DOHH2 (cell line): ENCODE measurements at regions not wholly inside any gene's neighbourhood (a gene's known extent, or its start where the extent isn't known, plus 50 kb on each side); places are given as distances from the start of the nearest gene placed in this dataset.

ENCODE experiments used
- H3F3A ChIP-seq: fragments of 200-600 bp; sonication (generic), shearing (Covaris generic); 2 replicates; pipeline ENCODE4 v1.6.0; 2016; ENCODE audit warnings: antibody characterized with exemption, mild to moderate bottlenecking; ENCODE audit not compliant: control insufficient read depth, insufficient read depth
- H3K27ac ChIP-seq: fragments of 200-600 bp; sonication (generic); 2 replicates; pipeline ENCODE4 v1.5.1; 2014; ENCODE audit warnings: low read depth, mild to moderate bottlenecking, low read length, moderate library complexity
- H3K27me3 ChIP-seq: fragments of 200-600 bp; sonication (generic); 2 replicates; pipeline ENCODE4 v1.6.1; 2014; ENCODE audit warnings: mild to moderate bottlenecking, low read length, mixed read lengths; ENCODE audit not compliant: control insufficient read depth
- H3K36me3 ChIP-seq: fragments of 200-600 bp; sonication (generic); 2 replicates; pipeline ENCODE4 v1.6.1; 2014; ENCODE audit warnings: mild to moderate bottlenecking, low read length, moderate library complexity, mixed read lengths; ENCODE audit not compliant: control insufficient read depth
- H3K4me1 ChIP-seq: fragments of 200-600 bp; sonication (generic); 2 replicates; pipeline ENCODE4 v1.6.1; 2014; ENCODE audit warnings: mild to moderate bottlenecking, low read length, mixed read lengths; ENCODE audit not compliant: control insufficient read depth
- H3K4me2 ChIP-seq: fragments of 200-600 bp; sonication (generic); 2 replicates; pipeline ENCODE4 v1.6.0; 2014; ENCODE audit warnings: mild to moderate bottlenecking, low read length, moderate library complexity
- H3K4me3 ChIP-seq: fragments of 200-600 bp; sonication (generic); 2 replicates; pipeline ENCODE4 v1.5.1; 2014; ENCODE audit warnings: mild to moderate bottlenecking, low read length, mixed read lengths
- H3K79me2 ChIP-seq: fragments of 200-600 bp; sonication (generic); 2 replicates; pipeline ENCODE4 v1.6.1; 2014; ENCODE audit warnings: mild to moderate bottlenecking, low read length, mixed read lengths; ENCODE audit not compliant: control insufficient read depth
- H3K9me2 ChIP-seq: fragments of 200-600 bp; sonication (generic); replicated peaks from 2 replicates; pipeline ENCODE4 v1.6.1; 2014; ENCODE audit warnings: mild to moderate bottlenecking, low read length, mixed read lengths; ENCODE audit not compliant: control insufficient read depth
- H3K9me3 ChIP-seq: fragments of 200-600 bp; sonication (generic); 2 replicates; pipeline ENCODE4 v1.6.1; 2014; ENCODE audit warnings: antibody characterized with exemption, low read length, mixed read lengths; ENCODE audit not compliant: control insufficient read depth, insufficient read depth
- H4K20me1 ChIP-seq: fragments of 200-600 bp; sonication (generic); 2 replicates; pipeline ENCODE4 v1.6.0; 2014; ENCODE audit warnings: low read depth, mild to moderate bottlenecking, antibody characterized with exemption, low read length, moderate library complexity; ENCODE audit not compliant: control insufficient read depth, insufficient read depth
- CTCF ChIP-seq: fragments of 200-600 bp; sonication (generic); IDR thresholded peaks from one replicate; pipeline ENCODE4 v1.5.1; 2014; ENCODE audit warnings: antibody characterized with exemption, mild to moderate bottlenecking, low read depth, low read length; ENCODE audit not compliant: poor library complexity, severe bottlenecking
- EZH2phosphoT487 ChIP-seq: fragments of 200-600 bp; sonication (generic); IDR thresholded peaks from 2 replicates; pipeline ENCODE4 v1.6.1; 2017; ENCODE audit warnings: borderline replicate concordance, mild to moderate bottlenecking, antibody characterized with exemption, low read length, moderate library complexity, mixed read lengths

- Histone ChIP-seq H3K4me1 (no peaks in the 10 kb centered on the region), H3K4me2 (no peak overlapping the region), H3F3A (no peaks in the 10 kb centered on the region), H3K27ac (no peak overlapping the region), H3K27me3 (peaks cover 17% of the 10 kb centered on the region), H3K9me3 (no peaks in the 10 kb centered on the region), H3K9me2 (no peaks in the 10 kb centered on the region), H3K36me3 (no peaks in the 10 kb centered on the region), H3K4me3 (no peak overlapping the region), H4K20me1 (no peaks in the 10 kb centered on the region), H3K79me2 (no peaks in the 10 kb centered on the region)
- no peak for TF ChIP-seq CTCF
- TF ChIP-seq EZH2phosphoT487 = no peak
These were observed 61.3 kb upstream of the BZW1 start for GRCh38 chr2:200750323-200750910.

DNA sequence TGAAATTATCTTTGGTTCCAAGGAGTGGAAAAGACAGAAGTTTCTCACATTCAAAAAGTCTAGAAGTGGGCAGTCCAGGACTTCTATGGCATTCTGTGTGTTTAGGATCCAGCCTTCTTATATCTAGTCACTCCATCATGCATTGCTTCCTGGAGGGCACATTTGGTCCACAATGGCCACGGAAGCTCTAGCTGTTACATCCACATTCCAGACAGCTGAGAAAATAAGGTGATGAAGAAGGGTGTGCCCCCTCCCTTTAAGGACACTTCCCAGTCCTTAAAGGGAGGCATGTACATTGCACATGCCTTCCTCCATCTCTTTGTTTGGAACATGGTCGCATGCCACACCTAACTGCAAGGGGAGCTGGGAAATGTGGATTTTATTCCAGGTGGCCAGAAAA, 59.9 kb upstream of the BZW1 start:
- Histone ChIP-seq H3K4me1 (no peaks in the 10 kb centered on the region), H3K4me2 (no peak overlapping the region)

DNA sequence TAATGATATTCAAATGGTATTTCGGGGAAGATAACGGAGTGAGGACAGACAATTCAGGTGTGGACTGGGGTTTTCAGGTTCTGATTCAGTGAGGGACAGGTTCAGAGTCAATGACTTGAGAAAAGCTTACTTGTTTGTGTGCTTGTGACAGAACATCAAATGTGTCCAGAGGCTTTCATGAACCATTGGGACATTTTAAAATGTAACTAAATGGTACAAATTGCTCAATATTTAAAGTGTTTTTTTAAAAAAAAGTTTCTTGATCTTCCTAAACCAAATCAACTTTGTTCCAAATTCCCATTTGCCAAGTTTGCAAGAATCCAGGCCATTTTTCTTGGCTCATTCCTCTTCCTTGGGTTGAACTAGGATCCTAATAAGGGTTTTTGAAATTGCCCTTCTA, 59.4 kb upstream of the BZW1 start:
- Histone ChIP-seq H3K9me3 (no peaks in the 10 kb centered on the region), H3K27ac (no peak overlapping the region), H3K4me1 (no peaks in the 10 kb centered on the region), H3K36me3 (no peaks in the 10 kb centered on the region), H3K27me3 (peaks cover 15% of the 10 kb centered on the region), H3K4me2 (no peak overlapping the region), H3K4me3 (no peak overlapping the region), H3K79me2 (no peaks in the 10 kb centered on the region), H3F3A (no peaks in the 10 kb centered on the region), H4K20me1 (no peaks in the 10 kb centered on the region), H3K9me2 (no peaks in the 10 kb centered on the region)
- TF ChIP-seq CTCF (no peak), EZH2phosphoT487 (no peak)

More for the DNA sequence above, 59.9 kb upstream of the BZW1 start:
- Histone ChIP-seq H3K79me2 (no peaks in the 10 kb centered on the region), H3K27me3 (peaks cover 17% of the 10 kb centered on the region), H3K9me3 (no peaks in the 10 kb centered on the region), H4K20me1 (no peaks in the 10 kb centered on the region), H3K4me3 (no peak overlapping the region), H3F3A (no peaks in the 10 kb centered on the region), H3K36me3 (no peaks in the 10 kb centered on the region), H3K27ac (no peak overlapping the region), H3K9me2 (no peaks in the 10 kb centered on the region)
- no peak for TF ChIP-seq EZH2phosphoT487
- TF ChIP-seq CTCF = no peak

DNA sequence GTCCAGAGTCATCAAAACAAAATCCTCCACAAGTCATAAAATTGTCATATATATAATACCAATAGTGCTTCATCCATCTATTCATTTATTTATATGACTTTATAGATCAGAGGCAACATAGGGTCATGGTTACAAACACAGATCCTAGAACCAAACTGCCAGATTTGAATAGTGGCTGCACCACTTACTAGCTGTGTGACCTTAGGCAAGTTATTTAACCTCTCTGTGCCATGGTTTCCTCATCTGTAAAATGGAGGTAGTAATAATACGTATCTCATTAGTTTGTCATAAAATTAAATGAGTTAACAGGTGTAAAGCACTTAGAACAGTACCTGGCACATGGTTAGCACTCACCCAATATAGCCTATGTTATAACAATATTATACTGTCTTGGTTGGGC, 58.9 kb upstream of the BZW1 start:
- H3K79me2 ChIP-seq = no peaks in the 10 kb centered on the region
- H3K4me3 ChIP-seq = no peak overlapping the region
- H4K20me1 ChIP-seq = no peaks in the 10 kb centered on the region
- H3K36me3 ChIP-seq = no peaks in the 10 kb centered on the region
- TF ChIP-seq CTCF = no peak
- no peak for TF ChIP-seq EZH2phosphoT487
- H3K27ac ChIP-seq = no peak overlapping the region
- H3K4me1 ChIP-seq = no peaks in the 10 kb centered on the region
- peaks cover 14% of the 10 kb centered on the region for H3K27me3 ChIP-seq
- H3K4me2 ChIP-seq = no peak overlapping the region
- H3K9me2 ChIP-seq = no peaks in the 10 kb centered on the region
- H3K9me3 ChIP-seq = no peaks in the 10 kb centered on the region
- no peaks in the 10 kb centered on the region for H3F3A ChIP-seq
